Keratinocyte (primary cell): ENCODE measurements at regions not wholly inside any gene's neighbourhood (a gene's known extent, or its start where the extent isn't known, plus 50 kb on each side); places are given as distances from the start of the nearest gene placed in this dataset.

ENCODE experiments used
- CTCF ChIP-seq, 3 experiments: IDR thresholded peaks in 1 of 3; conservative IDR thresholded peaks in 1 of 3; optimal IDR thresholded peaks in 1 of 3; 2 replicates in 2 of 3; 3 replicates in 1 of 3; pipeline versions ENCODE3 to v1.5.1; 2011; ENCODE audit warnings: low read length in 3 of 3, mild to moderate bottlenecking in 3 of 3, moderate library complexity in 2 of 3, control low read depth in 1 of 3, inconsistent platforms in 1 of 3; ENCODE audit not compliant: insufficient read depth in 2 of 3; ENCODE audit errors: extremely low read depth in 1 of 3
- EZH2 ChIP-seq: IDR thresholded peaks from one replicate; pipeline ENCODE4 v1.6.1; 2012; ENCODE audit warnings: inconsistent platforms, mild to moderate bottlenecking, low read length, moderate library complexity

- TF ChIP-seq CTCF (optimal IDR thresholded peaks at IDR 0.05 in 1 of 3, IDR thresholded peaks at IDR 0.05 in 1 of 3, conservative IDR thresholded peaks at IDR 0.05 in 1 of 3; ENCODE audit: extremely low read depth in 1 of 3, insufficient read depth in 2 of 3, low read length in 3 of 3) (no peak), EZH2 (no peak)
Measured at GRCh38 chr12:47403681-47404080, 302.1 kb downstream of the RPAP3 start.
